ENCODE measurements at regions not wholly inside any gene's neighbourhood (a gene's known extent, or its start where the extent isn't known, plus 50 kb on each side); places are given as distances from the start of the nearest gene placed in this dataset.

DNA sequence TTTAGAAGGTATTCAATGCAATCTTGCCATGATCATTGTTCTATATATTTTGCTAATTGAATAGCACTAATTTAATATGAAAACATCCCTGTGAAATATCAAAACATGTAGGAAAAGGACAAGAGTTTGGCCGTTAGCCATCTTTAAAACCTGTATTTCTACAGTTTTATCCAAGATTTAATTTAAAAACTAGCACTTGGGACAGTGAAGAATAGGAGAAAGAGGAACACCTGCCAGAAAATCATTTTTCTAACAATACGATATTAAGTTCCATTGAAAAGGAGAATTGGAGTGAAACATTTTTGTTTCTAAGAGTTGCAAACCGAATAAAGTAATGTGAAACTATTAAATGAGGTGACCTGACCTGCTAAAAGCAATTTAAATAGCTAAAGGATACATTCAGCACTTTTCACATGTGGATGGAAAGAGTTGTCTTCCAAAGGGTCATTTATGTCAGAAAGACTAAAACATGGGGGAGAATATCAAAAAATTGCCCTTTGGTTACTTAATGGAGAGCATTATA is 1673.6 kb upstream of the MIR17HG start:
- no peak for DNase-seq

- no peak for DNase-seq
Observed at GRCh38 chr13:89678466-89679121, 1668.9 kb upstream of the MIR17HG start.

DNA sequence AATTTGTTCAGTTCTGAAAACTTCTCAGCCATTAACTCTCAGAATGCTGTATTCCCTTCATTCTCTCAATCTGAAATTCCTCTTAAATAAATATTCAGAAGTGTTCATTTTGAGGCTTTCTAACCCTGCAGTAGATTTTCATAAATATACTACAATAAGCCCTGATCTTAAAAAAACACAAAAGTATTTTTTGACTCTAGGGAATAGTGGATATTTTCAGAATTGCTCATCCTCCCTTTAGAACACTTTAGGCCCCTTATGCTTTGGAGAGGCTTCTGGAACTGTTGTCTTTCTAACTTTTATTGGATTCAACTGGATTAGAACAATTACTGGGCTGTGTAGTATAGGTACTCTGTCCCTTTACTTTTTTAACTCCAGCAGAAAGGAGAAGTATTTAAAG is 1662.6 kb upstream of the MIR17HG start:
- no peak for DNase-seq

DNA sequence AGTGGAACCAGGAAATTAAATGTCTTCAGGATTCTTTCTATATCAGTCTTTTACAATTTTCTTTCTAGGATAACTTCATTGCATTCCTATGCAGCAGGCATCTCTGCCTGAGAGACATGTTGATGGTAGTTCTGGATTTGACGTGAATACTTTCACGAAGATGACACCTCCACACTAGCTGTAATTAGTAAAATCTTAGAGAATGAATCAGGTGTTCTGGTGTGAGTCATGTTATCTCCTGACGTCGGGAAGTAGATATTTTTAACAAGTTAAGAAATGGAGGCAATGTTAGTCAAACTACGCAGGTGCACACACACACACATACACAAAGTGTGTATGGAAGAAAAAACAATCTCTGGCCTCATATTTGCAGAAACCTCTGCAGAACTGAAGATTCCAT is 1661.3 kb upstream of the MIR17HG start:
- DNase-seq: no peak

DNA sequence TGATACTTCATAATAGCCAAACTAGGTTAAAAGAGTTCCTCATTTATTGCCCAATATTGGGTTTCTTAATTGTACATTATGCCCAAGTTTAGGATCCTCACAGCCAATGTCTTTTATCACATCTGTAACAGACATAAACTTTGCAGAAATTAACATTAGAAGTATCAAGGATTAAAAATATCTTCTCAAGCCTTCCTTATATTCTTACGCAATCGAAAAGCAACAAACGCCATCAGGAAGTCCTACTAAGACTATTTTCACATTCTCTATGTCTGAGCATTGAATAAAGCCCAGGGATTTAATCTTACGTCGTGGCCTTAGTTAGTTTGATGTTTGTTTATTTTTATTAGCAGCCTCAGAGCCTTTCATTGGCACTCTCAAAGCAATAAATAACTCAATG is 1660.4 kb upstream of the MIR17HG start:
- DNase-seq: no peak

DNA sequence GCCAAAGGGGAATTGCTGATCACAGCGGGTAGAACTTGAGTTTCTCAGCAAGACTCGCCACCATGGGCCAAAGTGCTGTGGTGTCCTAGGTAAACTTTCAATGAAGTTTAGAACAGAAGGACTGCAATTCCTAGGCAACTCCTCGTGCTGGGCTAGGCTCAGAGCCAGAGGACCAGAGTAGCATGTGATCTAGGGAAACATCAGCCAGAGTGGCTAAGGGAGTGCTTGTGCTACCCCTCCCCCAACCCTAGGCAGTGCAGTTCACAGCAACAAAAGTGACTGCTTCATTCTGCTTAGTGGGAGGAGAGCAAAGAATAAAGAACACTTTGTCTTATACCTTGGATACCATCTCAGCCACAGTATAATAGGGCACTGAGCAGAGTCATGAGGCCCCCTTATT is 1658.6 kb upstream of the MIR17HG start:
- no peak for DNase-seq

DNA sequence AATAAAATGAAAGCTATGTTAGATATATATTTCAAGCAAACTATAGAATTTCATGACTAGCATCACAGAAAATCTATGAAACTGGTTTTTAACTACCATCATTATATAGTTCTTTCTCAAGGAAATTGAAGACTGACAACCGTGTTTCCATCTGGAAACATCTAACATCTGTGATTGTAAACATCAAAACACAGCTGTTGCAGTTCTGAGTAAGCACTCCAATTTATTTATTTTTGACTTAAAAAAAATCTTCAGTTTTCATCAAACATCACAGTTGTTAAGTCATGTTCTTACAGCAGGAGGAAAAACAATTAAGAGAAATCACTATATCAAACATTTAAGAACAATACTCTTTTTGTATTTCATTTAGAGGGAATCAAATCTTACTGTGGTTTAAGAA is 1653.0 kb upstream of the MIR17HG start:
- DNase-seq: no peak

GRCh38 chr13:89695343-89696257 is 1651.9 kb upstream of the MIR17HG start:
- no peak for DNase-seq

DNA sequence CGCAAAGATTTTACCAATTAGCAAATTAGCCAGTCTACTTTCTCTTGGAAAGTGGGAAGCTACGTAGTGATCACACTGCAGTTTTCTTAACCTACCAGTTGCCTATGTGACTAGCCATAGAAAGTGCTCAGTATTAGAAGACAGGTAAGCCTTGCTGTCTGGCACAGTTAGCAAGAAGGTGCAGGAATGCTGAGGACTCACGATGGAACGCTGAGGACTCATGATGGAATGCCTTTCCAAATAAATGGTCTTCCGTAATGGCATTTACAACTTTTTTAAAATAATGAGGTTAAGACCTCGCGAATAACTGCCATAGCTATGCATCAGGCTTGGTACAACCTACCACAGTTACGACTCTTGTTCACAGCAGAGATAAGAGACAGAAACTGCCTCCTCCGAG is 1645.6 kb upstream of the MIR17HG start:
- DNase-seq: no peak

DNA sequence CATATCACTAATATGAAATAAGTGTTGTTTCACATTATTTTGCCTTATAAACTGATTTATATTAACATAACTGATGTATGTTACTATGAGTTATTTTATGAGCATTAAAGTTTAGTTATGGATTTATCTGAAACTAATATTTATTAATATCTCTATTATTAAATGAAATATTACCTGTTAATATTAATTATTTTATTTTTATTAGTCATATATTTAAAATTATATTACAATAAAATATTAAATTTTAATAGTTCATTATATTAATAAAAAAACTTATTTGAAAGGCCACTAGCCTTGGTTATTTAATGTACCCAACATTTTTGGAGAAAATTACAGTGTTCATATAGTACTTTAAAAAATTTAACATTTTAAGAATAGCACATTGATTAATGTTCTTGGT is 1643.4 kb upstream of the MIR17HG start:
- no peak for DNase-seq

- no peak for DNase-seq
Observed at GRCh38 chr13:89708013-89708412, 1639.5 kb upstream of the MIR17HG start.

- DNase-seq: no peak
Observed at GRCh38 chr13:89721216-89721615, 1626.3 kb upstream of the MIR17HG start.

GRCh38 chr13:89726690-89727435 is 1620.6 kb upstream of the MIR17HG start:
- DNase-seq: no peak

DNA sequence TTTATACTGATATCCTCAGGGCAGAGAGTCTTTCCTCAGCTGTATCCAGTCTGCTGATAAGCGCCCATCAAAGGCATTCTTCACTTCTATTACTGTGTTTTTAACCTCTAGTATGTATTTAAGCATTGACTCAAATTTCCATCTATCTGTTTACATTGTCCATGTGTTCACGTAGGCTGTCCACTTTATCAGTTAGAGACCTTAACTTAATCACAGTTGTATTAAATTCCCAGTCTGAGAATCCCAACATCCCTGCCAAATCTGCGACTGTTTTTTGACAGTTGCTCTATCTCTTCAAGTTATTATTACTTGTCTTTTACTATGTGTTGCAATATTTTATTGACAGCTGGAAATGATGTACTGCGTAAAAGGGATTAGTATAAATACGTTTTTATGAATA is 1613.7 kb upstream of the MIR17HG start:
- DNase-seq: no peak

DNA sequence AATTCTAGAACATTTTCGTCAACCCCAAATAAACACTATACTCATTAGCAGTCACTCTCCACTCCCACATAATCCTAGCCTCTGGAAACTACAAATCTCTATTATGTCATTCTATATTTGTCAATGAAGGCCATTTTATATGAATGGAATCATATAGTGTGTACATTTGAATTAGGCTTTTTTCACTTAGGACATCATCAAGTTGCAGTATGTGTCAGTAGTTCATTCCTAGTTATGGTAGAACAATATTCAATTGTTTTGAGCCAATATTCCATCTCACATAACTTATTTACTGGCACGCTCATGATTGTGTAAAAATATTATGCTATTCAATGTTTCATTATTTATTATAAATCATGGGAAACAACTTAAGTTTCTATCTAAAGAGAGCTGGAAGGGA is 1610.4 kb upstream of the MIR17HG start:
- no peak for DNase-seq

DNA sequence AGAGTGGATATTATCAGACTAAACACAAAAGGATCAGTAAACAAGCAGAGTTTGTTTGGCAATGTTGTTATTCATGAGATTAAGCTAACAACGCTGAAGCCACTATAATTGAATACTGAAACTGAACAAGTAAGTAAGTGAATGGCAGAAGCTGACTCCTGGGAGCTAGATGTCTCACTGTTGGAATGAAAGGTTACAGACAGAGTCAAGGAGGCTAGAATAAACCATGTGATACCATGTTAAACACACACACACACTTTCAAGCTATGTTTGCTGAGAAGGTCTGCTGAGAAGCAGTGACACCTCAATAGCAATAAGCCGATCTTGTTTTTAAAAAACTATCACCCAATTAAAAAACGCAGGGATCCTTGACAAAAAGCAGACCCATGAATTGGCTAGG is 1609.4 kb upstream of the MIR17HG start:
- DNase-seq: no peak

- DNase-seq: no peak
Observed at GRCh38 chr13:89740994-89741685, 1606.3 kb upstream of the MIR17HG start.

- no peak for DNase-seq
Observed at GRCh38 chr13:89746554-89746953, 1600.9 kb upstream of the MIR17HG start.

DNA sequence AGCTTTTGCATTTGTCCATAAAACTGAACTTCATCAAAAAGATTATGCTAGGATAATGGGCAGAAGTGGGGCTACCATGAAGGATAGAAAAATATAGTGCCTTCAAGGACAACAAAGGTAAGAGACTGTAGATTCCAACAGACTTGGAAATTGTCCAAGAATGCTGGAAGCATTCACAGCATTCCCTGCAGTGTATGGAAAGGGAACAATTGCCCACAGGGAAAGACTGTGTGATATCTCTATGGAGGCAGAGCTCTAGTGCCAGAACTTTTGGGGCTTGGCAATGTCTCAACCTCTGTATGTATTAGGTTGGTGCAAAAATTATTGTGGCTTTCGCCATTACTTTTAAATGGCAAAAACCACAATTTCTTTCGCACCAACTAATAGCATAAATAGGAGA is 1598.8 kb upstream of the MIR17HG start:
- no peak for DNase-seq

- no peak for DNase-seq
Observed at GRCh38 chr13:89749888-89750287, 1597.6 kb upstream of the MIR17HG start.

GRCh38 chr13:89750371-89750770 is 1597.1 kb upstream of the MIR17HG start:
- DNase-seq: no peak

DNA sequence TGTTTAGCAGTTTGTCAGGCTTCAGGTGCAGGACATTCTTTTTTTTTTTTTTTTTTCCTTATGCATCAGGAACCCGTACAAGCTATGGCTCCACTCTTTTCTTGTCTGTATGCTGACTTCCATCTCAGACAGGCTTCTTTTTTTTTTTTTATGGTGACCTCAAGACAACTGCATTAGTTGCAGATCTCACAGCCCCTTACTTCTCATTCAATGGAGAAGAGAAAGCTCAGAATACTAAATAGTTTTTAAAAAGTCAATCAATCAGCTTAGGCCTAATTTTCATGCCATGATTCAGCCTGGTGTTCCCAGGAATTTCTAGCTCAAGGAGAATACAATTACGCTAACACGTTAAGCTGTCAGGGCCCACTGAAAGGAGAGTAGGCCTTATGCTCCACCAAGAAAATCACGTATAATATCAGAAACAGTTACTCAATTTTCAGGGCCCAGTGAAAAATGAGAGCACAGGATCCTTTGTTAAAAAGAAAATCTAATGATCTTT is 1596.0 kb upstream of the MIR17HG start:
- DNase-seq: no peak

GRCh38 chr13:89752394-89752793 is 1595.1 kb upstream of the MIR17HG start:
- no peak for DNase-seq

All from NCI-H1417 treated with DMSO at 0.1 percent for 48 hours (cell line).